Astrocyte (in vitro differentiated cells and primary cell): ENCODE measurements at regions not wholly inside any gene's neighbourhood (a gene's known extent, or its start where the extent isn't known, plus 50 kb on each side); places are given as distances from the start of the nearest gene placed in this dataset.

ENCODE experiments used
- DNase-seq: peaks from one replicate; pipeline ENCODE4 v3.0.0-alpha.2; 2010; ENCODE audit warnings: low read depth
- FAIRE-seq: peaks from 2 replicates; lab custom pipeline; 2011; peaks lifted over from hg19 to GRCh38; lab: Jason Lieb, UNC
- H2AFZ ChIP-seq: 2 replicates; pipeline ENCODE4 v1.6.0; 2012; ENCODE audit warnings: low read depth, low read length, inconsistent platforms
- H3K27ac ChIP-seq: 2 replicates; pipeline ENCODE4 v1.5.1; 2011; ENCODE audit warnings: low read depth, low read length, inconsistent platforms
- H3K27me3 ChIP-seq: 2 replicates; pipeline ENCODE4 v1.6.0; 2011; ENCODE audit warnings: low read length, inconsistent platforms; ENCODE audit not compliant: insufficient read depth
- H3K36me3 ChIP-seq: 2 replicates; pipeline ENCODE4 v1.5.1; 2011; ENCODE audit warnings: low read length, inconsistent platforms; ENCODE audit not compliant: insufficient read depth
- H3K4me1 ChIP-seq: 2 replicates; pipeline ENCODE4 v1.5.1; 2011; ENCODE audit warnings: low read length, inconsistent platforms; ENCODE audit not compliant: insufficient read depth
- H3K4me2 ChIP-seq: 2 replicates; pipeline ENCODE4 v1.6.0; 2012; ENCODE audit warnings: low read length, inconsistent platforms
- H3K4me3 ChIP-seq: 2 replicates; pipeline ENCODE4 v1.5.1; 2011; ENCODE audit warnings: low read depth, mild to moderate bottlenecking, low read length, inconsistent platforms; ENCODE audit not compliant: insufficient read depth
- H3K79me2 ChIP-seq: 2 replicates; pipeline ENCODE4 v1.6.0; 2012; ENCODE audit warnings: mild to moderate bottlenecking, low read length, inconsistent platforms; ENCODE audit not compliant: insufficient read depth
- H3K9ac ChIP-seq: 2 replicates; pipeline ENCODE4 v1.6.0; 2012; ENCODE audit warnings: mild to moderate bottlenecking, low read length, inconsistent platforms
- H3K9me3 ChIP-seq: 2 replicates; pipeline ENCODE4 v1.5.1; 2012; ENCODE audit warnings: low read depth, mild to moderate bottlenecking, low read length, inconsistent platforms; ENCODE audit not compliant: insufficient read depth
- H4K20me1 ChIP-seq: 2 replicates; pipeline ENCODE4 v1.6.0; 2012; ENCODE audit warnings: low read length, inconsistent platforms; ENCODE audit not compliant: insufficient read depth
- H3K27ac Mint-ChIP-seq: one replicate; pipeline ENCODE4 v1.8.0; 2021; ENCODE audit warnings: mild to moderate bottlenecking, mixed read lengths; ENCODE audit not compliant: unreplicated experiment
- H3K27me3 Mint-ChIP-seq: one replicate; pipeline ENCODE4 v1.8.0; 2021; ENCODE audit warnings: low read depth, mixed read lengths; ENCODE audit not compliant: unreplicated experiment
- H3K36me3 Mint-ChIP-seq: one replicate; pipeline ENCODE4 v1.8.0; 2021; ENCODE audit warnings: low read depth, mixed read lengths; ENCODE audit not compliant: unreplicated experiment
- H3K4me1 Mint-ChIP-seq: one replicate; pipeline ENCODE4 v1.8.0; 2021; ENCODE audit warnings: low read depth, mixed read lengths; ENCODE audit not compliant: unreplicated experiment
- H3K4me3 Mint-ChIP-seq: one replicate; pipeline ENCODE4 v1.8.0; 2021; ENCODE audit warnings: mild to moderate bottlenecking, moderate library complexity, mixed read lengths; ENCODE audit not compliant: unreplicated experiment
- H3K9me3 Mint-ChIP-seq: one replicate; pipeline ENCODE4 v1.8.0; 2021; ENCODE audit warnings: mild to moderate bottlenecking, mixed read lengths; ENCODE audit not compliant: unreplicated experiment
- EZH2 ChIP-seq: IDR thresholded peaks from 2 replicates; pipeline ENCODE4 v1.6.1; 2012; ENCODE audit warnings: mild to moderate bottlenecking, low read length, inconsistent platforms; ENCODE audit not compliant: insufficient read depth
- TF ChIP-seq, protein P1 (sequence below): IDR thresholded peaks from 2 replicates; pipeline ENCODE4 v1.5.1; 2011; ENCODE audit warnings: low read depth, mild to moderate bottlenecking, inconsistent platforms, low read length, moderate library complexity; ENCODE audit not compliant: insufficient read depth

DNA sequence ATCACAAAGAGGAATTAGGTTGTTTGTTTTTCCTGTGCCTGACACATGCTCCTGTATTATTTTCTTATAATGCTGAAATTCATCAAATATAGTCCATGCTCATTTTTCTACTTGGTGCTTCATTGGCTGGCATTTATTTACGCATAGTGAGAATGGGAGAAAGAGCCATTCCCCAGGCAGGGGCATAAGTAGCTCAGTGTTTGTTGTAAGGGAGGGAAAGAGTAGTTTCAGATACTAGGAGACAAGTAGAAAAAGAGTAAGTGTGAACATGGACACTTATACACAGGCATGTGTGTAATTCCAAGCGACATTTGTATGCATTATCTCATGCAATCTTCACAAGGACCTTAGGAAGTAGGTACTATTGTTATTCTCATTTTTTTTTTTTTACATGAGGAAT is 111.9 kb upstream of the UGP2 start:
- Histone ChIP-seq H3K4me3 (no peak overlapping the region), H3K79me2 (no peaks in the 10 kb centered on the region), H3K9me3 (no peaks in the 10 kb centered on the region), H3K27ac (no peak overlapping the region), H3K9ac (no peak overlapping the region), H3K27me3 (no peaks in the 10 kb centered on the region), H3K36me3 (no peaks in the 10 kb centered on the region), H4K20me1 (no peaks in the 10 kb centered on the region), H3K4me1 (no peaks in the 10 kb centered on the region), H3K4me2 (no peak overlapping the region), H2AFZ (no peak overlapping the region)
- TF ChIP-seq EZH2, result no peak
- TF ChIP-seq, protein P1, sequence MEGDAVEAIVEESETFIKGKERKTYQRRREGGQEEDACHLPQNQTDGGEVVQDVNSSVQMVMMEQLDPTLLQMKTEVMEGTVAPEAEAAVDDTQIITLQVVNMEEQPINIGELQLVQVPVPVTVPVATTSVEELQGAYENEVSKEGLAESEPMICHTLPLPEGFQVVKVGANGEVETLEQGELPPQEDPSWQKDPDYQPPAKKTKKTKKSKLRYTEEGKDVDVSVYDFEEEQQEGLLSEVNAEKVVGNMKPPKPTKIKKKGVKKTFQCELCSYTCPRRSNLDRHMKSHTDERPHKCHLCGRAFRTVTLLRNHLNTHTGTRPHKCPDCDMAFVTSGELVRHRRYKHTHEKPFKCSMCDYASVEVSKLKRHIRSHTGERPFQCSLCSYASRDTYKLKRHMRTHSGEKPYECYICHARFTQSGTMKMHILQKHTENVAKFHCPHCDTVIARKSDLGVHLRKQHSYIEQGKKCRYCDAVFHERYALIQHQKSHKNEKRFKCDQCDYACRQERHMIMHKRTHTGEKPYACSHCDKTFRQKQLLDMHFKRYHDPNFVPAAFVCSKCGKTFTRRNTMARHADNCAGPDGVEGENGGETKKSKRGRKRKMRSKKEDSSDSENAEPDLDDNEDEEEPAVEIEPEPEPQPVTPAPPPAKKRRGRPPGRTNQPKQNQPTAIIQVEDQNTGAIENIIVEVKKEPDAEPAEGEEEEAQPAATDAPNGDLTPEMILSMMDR, result no peak
- Mint-ChIP-seq H3K27ac (no peak overlapping the region), H3K4me3 (no peak overlapping the region), H3K9me3 (no peaks in the 10 kb centered on the region), H3K36me3 (peaks cover 4% of the 10 kb centered on the region), H3K4me1 (peaks cover 4% of the 10 kb centered on the region), H3K27me3 (no peaks in the 10 kb centered on the region)
- no peak for DNase-seq
- no peak for FAIRE-seq

DNA sequence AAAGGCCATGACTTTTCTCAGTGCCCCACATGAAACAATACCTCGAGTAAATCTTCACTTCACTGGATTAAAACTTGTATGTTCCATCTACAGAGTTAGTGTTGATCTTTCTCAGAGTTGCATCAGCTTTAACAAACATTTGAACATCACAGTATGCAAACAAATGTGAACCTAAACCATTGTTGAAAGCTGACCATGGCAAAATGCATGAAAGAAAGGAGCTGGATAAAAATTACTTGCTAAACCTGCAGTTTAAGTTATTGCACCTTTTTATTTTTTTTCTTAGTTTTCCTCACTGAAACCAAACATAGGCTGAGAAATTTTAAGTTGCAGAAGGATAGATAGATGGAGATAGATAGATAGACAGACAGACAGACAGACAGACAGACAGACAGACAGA is 107.2 kb upstream of the UGP2 start:
- Histone ChIP-seq H3K9me3 (peaks cover 4% of the 10 kb centered on the region), H3K79me2 (no peaks in the 10 kb centered on the region), H3K9ac (no peak overlapping the region), H3K27ac (no peak overlapping the region), H3K4me2 (no peak overlapping the region), H2AFZ (no peak overlapping the region), H4K20me1 (no peaks in the 10 kb centered on the region), H3K36me3 (no peaks in the 10 kb centered on the region), H3K27me3 (no peaks in the 10 kb centered on the region), H3K4me1 (peaks cover 25% of the 10 kb centered on the region), H3K4me3 (no peak overlapping the region)
- Mint-ChIP-seq H3K36me3 (peaks cover 2% of the 10 kb centered on the region), H3K4me3 (no peak overlapping the region), H3K9me3 (no peaks in the 10 kb centered on the region), H3K27me3 (no peaks in the 10 kb centered on the region), H3K27ac (peak overlapping the region; percentile 53), H3K4me1 (peaks cover 39% of the 10 kb centered on the region)
- TF ChIP-seq, protein P1, result no peak
- TF ChIP-seq EZH2, result no peak
- DNase-seq (no peak), FAIRE-seq (no peak)

DNA sequence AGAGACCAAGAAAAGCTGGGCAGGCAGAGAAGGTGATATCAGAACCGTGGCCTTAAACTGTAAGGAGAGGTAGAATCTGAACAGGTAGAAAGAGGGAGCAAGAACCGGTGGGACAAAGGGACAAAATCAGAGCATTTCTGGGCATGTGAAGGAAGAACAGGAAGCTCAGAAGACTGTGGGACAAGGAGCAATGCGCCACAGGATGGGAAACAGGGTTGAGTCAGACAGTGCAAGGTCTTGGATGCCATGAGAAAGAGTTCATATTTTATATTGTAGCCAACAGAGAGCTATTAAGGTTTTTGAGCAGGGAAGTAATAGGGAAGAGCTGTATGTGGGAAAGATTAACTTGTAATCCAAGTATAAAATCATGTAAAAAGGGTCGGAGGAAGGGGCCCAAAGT is 106.4 kb upstream of the UGP2 start:
- H3K9me3 ChIP-seq, result peaks cover 4% of the 10 kb centered on the region
- no peaks in the 10 kb centered on the region for H4K20me1 ChIP-seq
- Mint-ChIP-seq H3K27ac (peak overlapping the region; percentile 59), H3K4me3 (peak overlapping the region; percentile 18), H3K9me3 (no peaks in the 10 kb centered on the region), H3K4me1 (peaks cover 39% of the 10 kb centered on the region), H3K27me3 (no peaks in the 10 kb centered on the region), H3K36me3 (peaks cover 2% of the 10 kb centered on the region)
- H3K9ac ChIP-seq, result no peak overlapping the region
- no peaks in the 10 kb centered on the region for H3K27me3 ChIP-seq
- peak overlapping the region; percentile 62 for H3K4me2 ChIP-seq
- peaks cover 25% of the 10 kb centered on the region for H3K4me1 ChIP-seq
- H2AFZ ChIP-seq, result peak overlapping the region; percentile 57
- FAIRE-seq (no peak), DNase-seq (peak; percentile 29)
- H3K36me3 ChIP-seq, result no peaks in the 10 kb centered on the region
- H3K27ac ChIP-seq, result peak overlapping the region; percentile 40
- H3K79me2 ChIP-seq, result no peaks in the 10 kb centered on the region
- TF ChIP-seq, protein P1, result no peak
- no peak for TF ChIP-seq EZH2
- no peak overlapping the region for H3K4me3 ChIP-seq
